ENCODE measurements at regions not wholly inside any gene's neighbourhood (a gene's known extent, or its start where the extent isn't known, plus 50 kb on each side); places are given as distances from the start of the nearest gene placed in this dataset.

GRCh38 chr10:107379601-107380000, 215.1 kb upstream of the SORCS1 start:
- ATAC-seq (ENCODE audit: low read depth) (no peak), DNase-seq (no peak)
- H3K4me1 Mint-ChIP-seq, result no peaks in the 10 kb centered on the region
- no peaks in the 10 kb centered on the region for H3K27me3 Mint-ChIP-seq
- no peak overlapping the region for H3K27ac Mint-ChIP-seq
- intact Hi-C loops (cut with micrococcal nuclease), result no loop called here
- no peak for TF ChIP-seq CTCF (IDR thresholded peaks at IDR 0.05)
- ChIA-PET CTCF (no interaction called here), POLR2A (no interaction called here)
- H3K4me3 Mint-ChIP-seq, result no peak overlapping the region
- H3K36me3 Mint-ChIP-seq (ENCODE audit: low read depth), result no peaks in the 10 kb centered on the region
- peaks cover 3% of the 10 kb centered on the region for H3K9me3 Mint-ChIP-seq

DNA sequence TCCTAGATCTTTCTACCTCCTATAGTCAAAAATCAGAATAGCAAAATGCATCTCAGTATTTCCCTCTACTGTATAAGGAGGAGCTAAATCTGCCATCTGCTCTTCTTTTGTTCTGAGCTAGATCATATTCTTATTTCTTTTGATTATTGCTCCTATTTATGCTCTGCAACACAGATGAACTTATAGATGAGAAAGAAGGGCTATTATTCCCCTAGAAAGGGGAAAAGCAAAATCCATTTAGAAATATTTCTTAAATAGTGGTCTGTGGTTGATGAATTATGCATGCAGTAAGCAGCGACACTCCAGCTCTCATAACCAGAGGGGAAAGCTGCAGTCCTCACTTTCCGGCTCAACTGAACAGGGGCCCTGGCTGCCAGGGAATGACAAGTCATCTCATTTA, 207.3 kb upstream of the SORCS1 start:
- Mint-ChIP-seq H3K4me1 (no peaks in the 10 kb centered on the region), H3K9me3 (no peaks in the 10 kb centered on the region), H3K27me3 (no peaks in the 10 kb centered on the region), H3K27ac (no peak overlapping the region), H3K4me3 (no peak overlapping the region), H3K36me3 (ENCODE audit: low read depth) (no peaks in the 10 kb centered on the region)
- ATAC-seq (ENCODE audit: low read depth) (no peak), DNase-seq (no peak)
- intact Hi-C loops (cut with micrococcal nuclease), result no loop called here
- TF ChIP-seq CTCF (IDR thresholded peaks at IDR 0.05), result no peak
- POLR2A ChIA-PET, result no interaction called here
- CTCF ChIA-PET, result no interaction called here

- DNase-seq (no peak), ATAC-seq (ENCODE audit: low read depth) (no peak)
- no peak overlapping the region for H3K27ac Mint-ChIP-seq
- H3K4me1 Mint-ChIP-seq, result no peaks in the 10 kb centered on the region
- POLR2A ChIA-PET, result no interaction called here
- H3K27me3 Mint-ChIP-seq, result no peaks in the 10 kb centered on the region
- no peaks in the 10 kb centered on the region for H3K9me3 Mint-ChIP-seq
- no peak for TF ChIP-seq CTCF (IDR thresholded peaks at IDR 0.05)
- intact Hi-C loops (cut with micrococcal nuclease), result no loop called here
- CTCF ChIA-PET, result no interaction called here
- H3K36me3 Mint-ChIP-seq (ENCODE audit: low read depth), result no peaks in the 10 kb centered on the region
- H3K4me3 Mint-ChIP-seq, result no peak overlapping the region
Measured at GRCh38 chr10:107364872-107365271, 200.4 kb upstream of the SORCS1 start.

DNA sequence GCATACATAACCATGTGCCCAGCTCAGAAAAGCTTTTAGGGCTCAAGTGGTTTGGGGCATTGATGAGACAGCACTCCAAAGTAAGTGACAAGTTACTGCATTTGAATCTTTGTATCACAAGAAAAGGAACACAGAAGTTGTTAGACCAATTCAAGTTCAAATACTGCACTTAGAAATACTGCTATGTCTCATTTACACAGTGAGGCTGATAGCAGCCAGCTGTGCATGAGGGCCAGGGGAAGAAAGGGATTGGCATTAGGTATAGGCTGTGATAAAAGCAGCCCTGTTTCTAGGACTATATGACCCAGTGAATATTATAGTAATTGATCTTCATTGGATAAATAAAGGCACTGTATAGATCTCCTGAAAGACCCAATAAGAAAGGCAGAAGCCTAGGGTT, 197.8 kb upstream of the SORCS1 start:
- ATAC-seq (ENCODE audit: low read depth) (no peak), DNase-seq (no peak)
- intact Hi-C loops (cut with micrococcal nuclease), result no loop called here
- Mint-ChIP-seq H3K36me3 (ENCODE audit: low read depth) (no peaks in the 10 kb centered on the region), H3K4me1 (no peaks in the 10 kb centered on the region), H3K9me3 (no peaks in the 10 kb centered on the region), H3K27me3 (no peaks in the 10 kb centered on the region), H3K4me3 (no peak overlapping the region), H3K27ac (no peak overlapping the region)
- TF ChIP-seq CTCF (IDR thresholded peaks at IDR 0.05), result no peak
- ChIA-PET POLR2A (no interaction called here), CTCF (no interaction called here)

DNA sequence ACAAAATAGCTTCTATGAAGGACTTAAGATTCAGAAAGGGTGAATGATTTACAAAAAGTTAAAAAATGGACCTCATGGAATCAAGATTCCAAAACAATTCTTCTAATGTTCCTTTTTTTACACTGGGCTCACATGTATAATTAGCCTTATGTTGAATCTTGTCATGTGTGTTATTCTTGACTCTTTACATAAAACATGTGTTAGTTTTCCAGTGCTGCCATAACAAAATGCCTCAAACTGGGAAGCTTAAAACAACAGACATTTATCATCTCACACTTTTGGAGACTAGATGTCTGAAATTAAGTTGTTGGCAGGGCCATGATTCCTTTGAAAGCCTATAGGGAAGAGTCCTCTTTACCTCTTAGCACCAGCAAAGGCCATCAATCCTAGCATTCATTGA, 192.5 kb upstream of the SORCS1 start:
- no peaks in the 10 kb centered on the region for H3K9me3 Mint-ChIP-seq
- H3K36me3 Mint-ChIP-seq (ENCODE audit: low read depth), result no peaks in the 10 kb centered on the region
- ChIA-PET CTCF (no interaction called here), POLR2A (no interaction called here)
- no peaks in the 10 kb centered on the region for H3K4me1 Mint-ChIP-seq
- no peak for DNase-seq
- no peak overlapping the region for H3K27ac Mint-ChIP-seq
- H3K27me3 Mint-ChIP-seq, result no peaks in the 10 kb centered on the region
- ATAC-seq (ENCODE audit: low read depth), result no peak
- intact Hi-C loops (cut with micrococcal nuclease), result no loop called here
- no peak for TF ChIP-seq CTCF (IDR thresholded peaks at IDR 0.05)
- no peak overlapping the region for H3K4me3 Mint-ChIP-seq
